OCI-LY3 (cell line): ENCODE measurements at regions not wholly inside any gene's neighbourhood (a gene's known extent, or its start where the extent isn't known, plus 50 kb on each side); places are given as distances from the start of the nearest gene placed in this dataset.

ENCODE experiments used
- EZH2phosphoT487 ChIP-seq: fragments of 200-600 bp; shearing (Covaris generic); IDR thresholded peaks from 2 replicates; pipeline ENCODE4 v1.6.1; 2018; ENCODE audit warnings: antibody characterized with exemption, mixed run types, low read depth
- TF ChIP-seq, protein P1 (sequence below): fragments of 200-600, 300-600 bp; sonication (generic); IDR thresholded peaks from 2 replicates; pipeline ENCODE4 v1.5.1; 2014; ENCODE audit warnings: antibody characterized with exemption, low read length, low read depth

- TF ChIP-seq, protein P1, sequence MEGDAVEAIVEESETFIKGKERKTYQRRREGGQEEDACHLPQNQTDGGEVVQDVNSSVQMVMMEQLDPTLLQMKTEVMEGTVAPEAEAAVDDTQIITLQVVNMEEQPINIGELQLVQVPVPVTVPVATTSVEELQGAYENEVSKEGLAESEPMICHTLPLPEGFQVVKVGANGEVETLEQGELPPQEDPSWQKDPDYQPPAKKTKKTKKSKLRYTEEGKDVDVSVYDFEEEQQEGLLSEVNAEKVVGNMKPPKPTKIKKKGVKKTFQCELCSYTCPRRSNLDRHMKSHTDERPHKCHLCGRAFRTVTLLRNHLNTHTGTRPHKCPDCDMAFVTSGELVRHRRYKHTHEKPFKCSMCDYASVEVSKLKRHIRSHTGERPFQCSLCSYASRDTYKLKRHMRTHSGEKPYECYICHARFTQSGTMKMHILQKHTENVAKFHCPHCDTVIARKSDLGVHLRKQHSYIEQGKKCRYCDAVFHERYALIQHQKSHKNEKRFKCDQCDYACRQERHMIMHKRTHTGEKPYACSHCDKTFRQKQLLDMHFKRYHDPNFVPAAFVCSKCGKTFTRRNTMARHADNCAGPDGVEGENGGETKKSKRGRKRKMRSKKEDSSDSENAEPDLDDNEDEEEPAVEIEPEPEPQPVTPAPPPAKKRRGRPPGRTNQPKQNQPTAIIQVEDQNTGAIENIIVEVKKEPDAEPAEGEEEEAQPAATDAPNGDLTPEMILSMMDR = no peak
- TF ChIP-seq EZH2phosphoT487 = no peak
Measured at GRCh38 chr5:60086583-60086982, 193.1 kb upstream of the PDE4D start.
